CD14-positive monocyte (primary cell): ENCODE measurements at regions not wholly inside any gene's neighbourhood (a gene's known extent, or its start where the extent isn't known, plus 50 kb on each side); places are given as distances from the start of the nearest gene placed in this dataset.

ENCODE experiments used
- DNase-seq, 3 donors: peaks; one replicate each; pipeline ENCODE4 v3.0.0-alpha.2; 2011 to 2022
- H2AFZ ChIP-seq: 2 replicates; pipeline ENCODE4 v1.6.0; 2012; ENCODE audit warnings: mild to moderate bottlenecking, low read depth, low read length, inconsistent platforms; ENCODE audit not compliant: insufficient read depth, poor library complexity, severe bottlenecking
- H3K27ac ChIP-seq, 2 donors: 1 replicate in 1 of 2; 2 replicates in 1 of 2; pipeline ENCODE4 v1.5.1; 2012 to 2013; ENCODE audit warnings: low read length in 2 of 2, control low read depth in 1 of 2, inconsistent platforms in 1 of 2, low read depth in 1 of 2, mild to moderate bottlenecking in 1 of 2
- H3K27me3 ChIP-seq, 2 donors: one replicate each; pipeline versions ENCODE4 v1.6.0 to v1.6.1; 2011 to 2013; ENCODE audit warnings: low read length in 2 of 2; ENCODE audit not compliant: control insufficient read depth in 2 of 2, insufficient read depth in 2 of 2
- H3K36me3 ChIP-seq, 2 donors: replicated peaks in 1 of 2; 1 replicate in 1 of 2; 2 replicates in 1 of 2; pipeline versions ENCODE4 v1.5.1 to v1.6.1; 2012 to 2013; ENCODE audit warnings: low read length in 2 of 2, control low read depth in 1 of 2, inconsistent platforms in 1 of 2, mild to moderate bottlenecking in 1 of 2; ENCODE audit not compliant: insufficient read depth in 2 of 2, control insufficient read depth in 1 of 2
- H3K4me1 ChIP-seq, 2 donors: 1 replicate in 1 of 2; 2 replicates in 1 of 2; pipeline versions ENCODE4 v1.5.1 to v1.6.1; 2012 to 2013; ENCODE audit warnings: low read length in 2 of 2, control low read depth in 1 of 2, inconsistent platforms in 1 of 2, mild to moderate bottlenecking in 1 of 2, moderate library complexity in 1 of 2; ENCODE audit not compliant: insufficient read depth in 2 of 2, control insufficient read depth in 1 of 2
- H3K4me2 ChIP-seq: replicated peaks from 2 replicates; pipeline ENCODE3; 2012; ENCODE audit warnings: low read length, moderate library complexity, mild to moderate bottlenecking; ENCODE audit not compliant: poor library complexity, severe bottlenecking; ENCODE audit errors: extremely low read depth
- H3K4me3 ChIP-seq, 3 experiments: fragments of 200-600 bp in 1 of 3; sonication (generic) in 1 of 3; replicated peaks in 1 of 3; 1 replicate in 2 of 3; 2 replicates in 1 of 3; pipeline ENCODE4 v1.5.1; 2011 to 2013; ENCODE audit warnings: low read length in 3 of 3, mild to moderate bottlenecking in 3 of 3, control low read depth in 2 of 3, low read depth in 2 of 3, inconsistent platforms in 1 of 3, moderate library complexity in 1 of 3
- H3K79me2 ChIP-seq: 2 replicates; pipeline ENCODE4 v1.6.0; 2012; ENCODE audit warnings: mild to moderate bottlenecking, control low read depth, inconsistent platforms, low read length, moderate library complexity; ENCODE audit not compliant: insufficient read depth
- H3K9ac ChIP-seq: 2 replicates; pipeline ENCODE4 v1.6.0; 2017; ENCODE audit warnings: low read length, mild to moderate bottlenecking; ENCODE audit not compliant: insufficient read depth, poor library complexity, severe bottlenecking
- H3K9me3 ChIP-seq, 2 donors: replicated peaks in 1 of 2; 1 replicate in 1 of 2; 2 replicates in 1 of 2; pipeline versions ENCODE4 v1.5.1 to v1.6.1; 2012 to 2013; ENCODE audit warnings: low read length in 2 of 2, control low read depth in 1 of 2; ENCODE audit not compliant: control insufficient read depth in 1 of 2, insufficient read depth in 1 of 2
- H4K20me1 ChIP-seq: 2 replicates; pipeline ENCODE4 v1.6.0; 2012; ENCODE audit warnings: mild to moderate bottlenecking, low read length, control low read depth, moderate library complexity; ENCODE audit not compliant: insufficient read depth
- H3K27ac Mint-ChIP-seq, 7 donors: one replicate each; pipeline ENCODE4 v1.8.0; 2020; ENCODE audit warnings: mild to moderate bottlenecking in 7 of 7, mixed read lengths in 7 of 7, moderate library complexity in 6 of 7, inconsistent platforms in 2 of 7
- H3K27me3 Mint-ChIP-seq, 3 donors: one replicate each; pipeline ENCODE4 v1.8.0; 2021 to 2022; ENCODE audit warnings: low read depth in 3 of 3, mild to moderate bottlenecking in 3 of 3, mixed read lengths in 3 of 3, moderate library complexity in 3 of 3, inconsistent platforms in 1 of 3
- H3K36me3 Mint-ChIP-seq, 2 donors: one replicate each; pipeline ENCODE4 v1.8.0; 2020; ENCODE audit warnings: mixed read lengths in 2 of 2, inconsistent platforms in 1 of 2, mild to moderate bottlenecking in 1 of 2
- H3K4me1 Mint-ChIP-seq: one replicate; pipeline ENCODE4 v1.8.0; 2020; ENCODE audit warnings: mild to moderate bottlenecking, mixed read lengths
- H3K4me3 Mint-ChIP-seq, 2 donors: one replicate each; pipeline ENCODE4 v1.8.0; 2020; ENCODE audit warnings: mild to moderate bottlenecking in 2 of 2, mixed read lengths in 2 of 2, moderate library complexity in 1 of 2
- H3K9me3 Mint-ChIP-seq, 7 donors: one replicate each; pipeline ENCODE4 v1.8.0; 2020 to 2022; ENCODE audit warnings: mixed read lengths in 7 of 7, mild to moderate bottlenecking in 6 of 7, moderate library complexity in 6 of 7, inconsistent platforms in 2 of 7
- CTCF ChIP-seq: fragments of 200-600 bp; IDR thresholded peaks from one replicate; pipeline ENCODE4 v1.8.0; 2022; ENCODE audit warnings: antibody characterized with exemption, mild to moderate bottlenecking
- WGBS: methylation state at CpG from one replicate; pipeline ENCODE4 v1.1.5; 2013; ENCODE audit warnings: missing lambda C conversion rate; ENCODE audit not compliant: insufficient coverage; 5-methylcytosine and 5-hydroxymethylcytosine counted together
- intact Hi-C, 2 donors: fragments of 100-400 bp; cut with micrococcal nuclease; formaldehyde crosslinking; loops; one replicate each; pipeline versions ENCODE4 v1.15.0 to v1.15.1; 2023

DNA sequence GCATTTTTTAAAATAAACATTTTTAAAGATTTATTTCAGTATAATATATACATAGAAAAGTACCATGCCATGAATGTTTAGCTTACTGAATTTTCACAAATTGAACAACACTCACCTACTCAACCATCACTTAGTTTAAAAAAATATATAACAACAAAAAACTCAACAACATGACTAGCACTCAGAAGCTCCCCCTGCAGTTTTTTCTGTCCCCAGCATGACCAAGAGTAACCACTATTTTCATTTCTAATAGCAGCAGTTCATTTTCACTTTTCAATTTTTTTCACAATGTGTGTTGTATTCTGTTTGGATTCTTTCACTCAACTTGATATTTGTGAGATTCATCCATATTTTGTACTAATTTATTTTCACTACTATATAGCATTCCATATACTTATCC, 162.3 kb upstream of the POGK start:
- peaks cover 0 to 2% (median 0%) of the 10 kb centered on the region in 7 donors for H3K9me3 Mint-ChIP-seq
- no peaks in the 10 kb centered on the region for H3K4me1 ChIP-seq
- no peak overlapping the region for H3K27ac Mint-ChIP-seq
- no peak overlapping the region for H3K27ac ChIP-seq
- no peaks in the 10 kb centered on the region for H3K79me2 ChIP-seq
- H4K20me1 ChIP-seq = no peaks in the 10 kb centered on the region
- DNase-seq = no peak
- H2AFZ ChIP-seq = no peak overlapping the region
- peaks cover 0 to 2% of the 10 kb centered on the region in 2 donors for H3K27me3 ChIP-seq
- no peak overlapping the region for H3K4me3 Mint-ChIP-seq
- no peaks in the 10 kb centered on the region for H3K9me3 ChIP-seq
- peaks cover 7% of the 10 kb centered on the region for H3K4me1 Mint-ChIP-seq
- no peak overlapping the region for H3K4me3 ChIP-seq
- peaks cover 2 to 10% (median 4%) of the 10 kb centered on the region in 3 donors for H3K27me3 Mint-ChIP-seq
- H3K36me3 ChIP-seq = no peaks in the 10 kb centered on the region
- no peak overlapping the region for H3K4me2 ChIP-seq
- H3K36me3 Mint-ChIP-seq = no peaks in the 10 kb centered on the region
- no peak overlapping the region for H3K9ac ChIP-seq
- intact Hi-C loops = no loop called here
- no peak for TF ChIP-seq CTCF

DNA sequence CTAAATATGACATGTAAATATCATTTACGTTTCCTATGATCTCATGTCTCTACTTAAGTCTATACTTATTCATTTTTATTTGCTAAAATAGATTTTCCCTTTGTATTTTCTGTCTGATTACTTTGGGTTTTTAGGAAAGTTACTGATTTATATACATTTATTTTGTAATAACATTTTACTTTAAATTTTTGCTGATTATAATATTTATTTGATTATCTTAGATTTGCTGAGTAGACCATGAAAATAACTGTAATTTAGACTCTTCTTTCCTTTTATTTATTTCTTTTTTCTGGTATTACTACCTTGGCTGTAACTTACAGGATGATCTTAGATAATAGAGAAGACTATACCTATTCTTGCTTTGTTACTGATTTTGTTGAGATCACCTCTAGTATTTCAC, 159.9 kb upstream of the POGK start:
- Histone ChIP-seq H3K27me3 (peaks cover 0 to 2% of the 10 kb centered on the region in 2 donors), H3K9ac (no peak overlapping the region), H3K9me3 (no peaks in the 10 kb centered on the region), H3K4me1 (no peaks in the 10 kb centered on the region), H3K36me3 (no peaks in the 10 kb centered on the region), H3K27ac (no peak overlapping the region), H3K4me3 (no peak overlapping the region), H3K79me2 (no peaks in the 10 kb centered on the region), H4K20me1 (no peaks in the 10 kb centered on the region), H3K4me2 (no peak overlapping the region), H2AFZ (no peak overlapping the region)
- H3K4me1 Mint-ChIP-seq = no peaks in the 10 kb centered on the region
- no peak overlapping the region for H3K4me3 Mint-ChIP-seq
- H3K27me3 Mint-ChIP-seq = peaks cover 0 to 7% (median 2%) of the 10 kb centered on the region in 3 donors
- H3K9me3 Mint-ChIP-seq = peaks cover 0 to 2% (median 0%) of the 10 kb centered on the region in 7 donors
- H3K27ac Mint-ChIP-seq = no peak overlapping the region
- DNase-seq = no peak
- no CpG with 5 or more reads among the region's 1 CpG for WGBS
- no peak for TF ChIP-seq CTCF
- no peaks in the 10 kb centered on the region for H3K36me3 Mint-ChIP-seq
- intact Hi-C loops = no loop called here
